Panc1 (cell line): ENCODE measurements at regions not wholly inside any gene's neighbourhood (a gene's known extent, or its start where the extent isn't known, plus 50 kb on each side); places are given as distances from the start of the nearest gene placed in this dataset.
"Not testable (repeated sequence)": the region's sequence is repeated elsewhere in the genome, so short reads cannot be mapped to it uniquely, and the experiment has no call there.

Experiments
- CTCF ChIP-seq: fragments of 450-650 bp; IDR thresholded peaks from 2 replicates; pipeline ENCODE4 v1.5.1; 2017; ENCODE audit warnings: mild to moderate bottlenecking
- POLR2AphosphoS5 ChIP-seq: IDR thresholded peaks from 2 replicates; pipeline ENCODE4 v1.6.1; 2012; ENCODE audit warnings: mild to moderate bottlenecking, low read depth, low read length, moderate library complexity

- not testable (repeated sequence) for TF ChIP-seq CTCF, POLR2AphosphoS5
These were observed 130.1 kb upstream of the ROPN1B start for GRCh38 chr3:125838857-125839256.
